NCI-H2107 (cell line): ENCODE measurements at regions not wholly inside any gene's neighbourhood (a gene's known extent, or its start where the extent isn't known, plus 50 kb on each side); places are given as distances from the start of the nearest gene placed in this dataset.
"Not testable (repeated sequence)": the region's sequence is repeated elsewhere in the genome, so short reads cannot be mapped to it uniquely, and the experiment has no call there.

ENCODE experiments used
- DNase-seq: peaks from one replicate; lab custom pipeline; 2025; lab: John Stamatoyannopoulos, UW

GRCh38 chr2:153420394-153420793 is 58.2 kb downstream of the RPRM start:
- no peak for DNase-seq

- no peak for DNase-seq
Observed at GRCh38 chr2:153417077-153417476, 61.5 kb downstream of the RPRM start.

GRCh38 chr2:153416071-153416470 is 62.5 kb downstream of the RPRM start:
- no peak for DNase-seq

GRCh38 chr2:153408710-153409385 is 69.7 kb downstream of the RPRM start:
- DNase-seq, result no peak

GRCh38 chr2:153405196-153405595 is 73.4 kb downstream of the RPRM start:
- DNase-seq, result no peak

GRCh38 chr2:153404792-153405191 is 73.8 kb downstream of the RPRM start:
- no peak for DNase-seq

- no peak for DNase-seq
Observed at GRCh38 chr2:153403940-153404339, 74.6 kb downstream of the RPRM start.

- DNase-seq, result not testable (repeated sequence)
Observed at GRCh38 chr2:153403352-153403751, 75.2 kb downstream of the RPRM start.

- no peak for DNase-seq
Observed at GRCh38 chr2:153394686-153395085, 83.9 kb downstream of the RPRM start.

- DNase-seq, result no peak
Observed at GRCh38 chr2:153394247-153394646, 84.3 kb downstream of the RPRM start.

GRCh38 chr2:153393518-153393917 is 85.0 kb downstream of the RPRM start:
- DNase-seq, result no peak

- DNase-seq, result no peak
Observed at GRCh38 chr2:153391131-153391530, 87.4 kb downstream of the RPRM start.

GRCh38 chr2:153388246-153388645 is 90.3 kb downstream of the RPRM start:
- DNase-seq, result no peak

GRCh38 chr2:153387203-153387602 is 91.4 kb downstream of the RPRM start:
- DNase-seq, result no peak

GRCh38 chr2:153386481-153386897 is 92.1 kb downstream of the RPRM start:
- DNase-seq, result no peak

GRCh38 chr2:153373510-153374279 is 104.9 kb downstream of the RPRM start:
- DNase-seq, result no peak

- no peak for DNase-seq
Observed at GRCh38 chr2:153360239-153360638, 118.3 kb downstream of the RPRM start.

- DNase-seq, result no peak
Observed at GRCh38 chr2:153354377-153354776, 124.2 kb downstream of the RPRM start.

- no peak for DNase-seq
Observed at GRCh38 chr2:153349603-153350002, 129.0 kb downstream of the RPRM start.

GRCh38 chr2:153347818-153348495 is 130.6 kb downstream of the RPRM start:
- no peak for DNase-seq

GRCh38 chr2:153320879-153321278 is 157.7 kb downstream of the RPRM start:
- DNase-seq, result no peak

GRCh38 chr2:153311432-153311831 is 167.1 kb downstream of the RPRM start:
- no peak for DNase-seq

- no peak for DNase-seq
Observed at GRCh38 chr2:153308466-153308865, 170.1 kb downstream of the RPRM start.
